Stimulated activated CD8-positive, alpha-beta memory T cell treated with anti-CD3 and anti-CD28 coated beads, Interleukin-4, amount 100 ng/mL, for 4 hours (primary cell): ENCODE measurements at regions not wholly inside any gene's neighbourhood (a gene's known extent, or its start where the extent isn't known, plus 50 kb on each side); places are given as distances from the start of the nearest gene placed in this dataset.
"Not testable (repeated sequence)": the region's sequence is repeated elsewhere in the genome, so short reads cannot be mapped to it uniquely, and the experiment has no call there.

Experiments
- DNase-seq, 2 donors: peaks; one replicate each; pipeline ENCODE4 v3.0.0-alpha.2; 2020; ENCODE audit warnings: low read depth in 2 of 2, low spot score in 1 of 2

- no peak for DNase-seq
Observed at GRCh38 chr4:57726154-57726553, 616.0 kb upstream of the IGFBP7 start.

GRCh38 chr4:57719456-57719855 is 609.3 kb upstream of the IGFBP7 start:
- no peak for DNase-seq

DNA sequence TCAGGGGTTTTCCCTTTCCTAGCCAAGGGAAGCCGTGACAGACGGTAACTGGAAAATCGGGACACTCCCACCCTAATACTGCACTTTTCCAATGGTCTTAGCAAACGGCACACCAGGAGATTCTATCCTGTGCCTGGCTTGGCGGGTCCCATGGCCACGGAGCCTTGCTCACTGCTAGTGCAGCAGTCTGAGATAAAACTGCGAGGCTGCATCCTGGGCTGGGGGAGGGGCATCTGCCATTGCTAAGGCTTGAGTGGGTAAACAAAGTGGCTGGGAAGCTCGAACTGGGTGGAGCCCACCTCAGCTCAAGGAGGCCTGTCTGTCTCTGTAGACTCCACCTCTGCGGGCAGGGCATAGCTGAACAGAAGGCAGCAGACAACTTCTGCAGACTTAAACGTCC is 604.1 kb upstream of the IGFBP7 start:
- DNase-seq = not testable (repeated sequence)

DNA sequence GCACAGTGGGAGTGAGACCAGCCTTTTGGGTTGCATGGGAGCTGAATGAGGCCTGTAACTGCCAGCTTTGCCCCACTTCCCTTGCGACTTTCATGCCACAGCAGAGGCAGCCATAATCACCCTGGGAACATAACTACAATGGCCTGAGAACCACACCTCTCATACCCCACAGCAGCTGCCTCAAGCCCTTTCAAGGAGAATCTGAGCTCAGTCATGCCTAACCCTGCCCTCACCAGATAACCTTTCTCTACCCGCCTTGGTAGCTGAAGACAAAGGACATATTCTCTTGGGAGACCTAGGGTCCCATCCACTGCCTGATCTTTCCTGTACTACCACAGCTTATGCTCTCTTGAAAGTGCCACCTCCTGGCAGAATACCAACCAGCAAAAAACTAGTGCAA is 599.9 kb upstream of the IGFBP7 start:
- no peak for DNase-seq

- no peak for DNase-seq
Observed at GRCh38 chr4:57691370-57691769, 581.2 kb upstream of the IGFBP7 start.

DNA sequence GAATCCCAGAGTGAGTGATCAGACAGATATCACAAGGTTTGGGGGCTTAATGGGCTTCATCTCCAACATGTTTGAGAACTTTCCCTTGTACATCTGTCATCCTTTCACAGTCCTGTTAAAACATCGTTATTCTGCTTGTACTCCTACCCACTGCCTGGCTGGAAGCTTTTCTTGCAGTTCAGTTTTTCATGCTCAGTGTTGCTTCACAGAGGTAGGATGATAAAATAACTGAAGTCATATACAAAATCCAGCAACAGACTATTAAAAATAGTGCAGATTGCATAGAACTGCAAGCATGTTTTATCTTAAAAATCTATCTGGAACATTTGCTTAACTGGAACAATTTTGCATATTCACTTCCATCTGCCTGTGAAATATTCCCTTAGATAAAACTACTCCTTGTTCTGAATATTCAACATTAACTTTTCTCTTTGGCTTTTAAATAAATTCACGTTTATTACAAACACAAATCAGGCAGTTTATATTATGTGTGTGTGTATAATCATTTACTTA is 579.6 kb upstream of the IGFBP7 start:
- DNase-seq = no peak

GRCh38 chr4:57682275-57682674 is 572.1 kb upstream of the IGFBP7 start:
- no peak for DNase-seq

- DNase-seq = no peak
Observed at GRCh38 chr4:57679969-57680368, 569.8 kb upstream of the IGFBP7 start.

DNA sequence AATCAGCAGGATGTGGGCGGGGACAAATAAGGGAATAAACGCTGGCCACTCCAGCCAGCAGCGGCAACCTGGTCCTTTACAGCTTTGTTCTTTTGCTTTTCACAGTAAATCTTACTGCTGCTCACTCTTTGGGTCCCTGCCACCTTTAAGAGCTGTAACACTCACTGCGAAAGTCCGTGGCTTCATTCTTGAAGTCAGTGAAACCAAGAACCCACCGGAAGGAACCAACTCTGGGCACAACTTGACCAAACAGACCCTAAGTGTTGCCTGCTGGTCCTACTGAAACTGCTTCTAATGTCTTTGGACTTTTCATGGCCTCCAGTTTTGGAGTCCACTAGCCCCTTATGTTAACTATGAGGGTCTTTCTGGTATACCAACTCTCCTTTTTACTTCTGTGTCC is 566.2 kb upstream of the IGFBP7 start:
- no peak for DNase-seq

DNA sequence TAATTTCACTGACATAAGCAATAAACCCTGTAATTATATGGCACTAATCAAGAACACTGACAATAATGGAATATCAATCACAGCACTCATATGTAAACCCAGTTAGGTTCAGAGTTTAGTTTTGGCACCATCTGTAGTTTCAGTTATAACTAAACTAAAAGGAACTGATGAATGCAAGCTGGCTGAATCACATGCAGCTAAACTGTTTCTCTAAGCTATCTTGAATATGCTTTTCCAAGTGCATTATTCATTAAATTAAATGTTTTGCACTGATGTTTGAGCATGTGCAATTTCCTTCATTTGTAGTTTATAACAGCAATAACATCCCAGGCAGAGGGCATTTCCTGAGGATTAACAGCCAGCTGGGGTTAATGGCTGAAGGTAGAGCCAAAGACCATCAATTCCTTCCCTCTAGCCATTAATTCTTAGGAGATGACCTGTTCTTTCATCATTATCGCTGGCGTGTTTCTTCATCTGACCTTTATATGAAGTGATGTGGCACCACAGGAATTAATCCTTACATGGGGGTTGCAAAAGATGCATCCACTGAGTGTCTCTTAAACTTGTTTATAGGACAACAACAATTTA is 562.8 kb upstream of the IGFBP7 start:
- no peak for DNase-seq

GRCh38 chr4:57668621-57669020 is 558.4 kb upstream of the IGFBP7 start:
- no peak for DNase-seq

- no peak for DNase-seq
Observed at GRCh38 chr4:57665806-57666205, 555.6 kb upstream of the IGFBP7 start.

- no peak for DNase-seq
Observed at GRCh38 chr4:57661517-57662090, 551.4 kb upstream of the IGFBP7 start.

DNA sequence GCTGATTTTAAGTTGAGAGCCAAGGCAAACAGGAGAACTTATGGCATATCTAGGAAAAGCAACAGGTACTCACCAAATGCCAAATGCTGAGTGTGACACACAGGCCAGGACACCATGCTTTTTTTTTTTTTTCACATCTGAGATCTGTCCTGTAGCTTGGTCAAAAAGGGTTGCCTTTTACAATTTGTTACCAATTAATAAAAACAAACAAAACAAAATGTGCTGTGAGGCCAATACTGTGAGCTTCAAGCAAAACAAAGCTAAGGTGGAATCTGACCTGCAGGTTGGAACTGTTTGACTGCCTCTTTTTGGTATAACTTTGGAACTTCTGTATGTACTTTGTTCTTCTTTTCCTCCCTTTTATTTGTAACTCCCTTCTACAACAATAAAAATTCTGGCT is 548.5 kb upstream of the IGFBP7 start:
- DNase-seq = no peak

GRCh38 chr4:57658188-57658587 is 548.0 kb upstream of the IGFBP7 start:
- DNase-seq = no peak

- no peak for DNase-seq
Observed at GRCh38 chr4:57655342-57655741, 545.2 kb upstream of the IGFBP7 start.

- no peak for DNase-seq
Observed at GRCh38 chr4:57652779-57653178, 542.6 kb upstream of the IGFBP7 start.

- no peak for DNase-seq
Observed at GRCh38 chr4:57640391-57641100, 530.4 kb upstream of the IGFBP7 start.

DNA sequence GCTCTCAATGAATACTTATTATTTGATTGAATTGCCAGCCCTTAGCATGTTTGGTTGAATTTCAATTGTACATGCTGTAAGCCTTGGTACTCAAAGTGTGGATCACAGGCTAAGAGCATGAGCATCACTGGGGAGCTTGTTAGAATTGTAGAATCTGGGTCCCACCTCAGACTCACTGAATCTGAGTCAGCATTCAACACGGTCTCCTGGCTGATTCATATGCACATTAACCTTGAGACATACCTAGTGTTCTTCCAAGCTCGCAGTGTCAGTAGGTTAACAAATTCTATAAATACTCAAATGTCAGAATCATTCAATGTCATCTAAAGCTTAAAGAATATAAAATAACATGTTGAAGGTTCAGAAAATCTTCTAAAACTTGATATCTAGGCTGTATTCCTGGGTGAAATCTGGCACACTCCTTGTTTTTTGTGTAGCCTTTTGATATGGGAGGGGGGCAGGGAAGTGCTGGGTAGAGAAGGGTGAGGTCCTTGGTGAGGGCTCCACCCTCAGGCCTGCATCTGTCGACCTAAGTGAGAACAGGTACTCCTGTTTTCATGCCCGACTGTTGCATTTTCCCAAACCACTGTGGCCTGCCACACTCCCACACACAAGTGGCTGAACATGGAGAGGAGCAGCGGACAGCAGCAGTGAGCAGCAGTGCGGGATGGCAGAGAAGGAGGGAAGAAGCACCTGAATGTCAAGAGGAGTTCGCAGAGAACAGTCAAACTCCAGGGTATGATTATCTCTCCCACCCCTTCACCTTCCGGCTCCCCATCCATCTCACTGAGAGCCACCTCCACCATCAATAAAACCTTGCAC is 529.6 kb upstream of the IGFBP7 start:
- DNase-seq = no peak

GRCh38 chr4:57635910-57636309 is 525.7 kb upstream of the IGFBP7 start:
- no peak for DNase-seq

DNA sequence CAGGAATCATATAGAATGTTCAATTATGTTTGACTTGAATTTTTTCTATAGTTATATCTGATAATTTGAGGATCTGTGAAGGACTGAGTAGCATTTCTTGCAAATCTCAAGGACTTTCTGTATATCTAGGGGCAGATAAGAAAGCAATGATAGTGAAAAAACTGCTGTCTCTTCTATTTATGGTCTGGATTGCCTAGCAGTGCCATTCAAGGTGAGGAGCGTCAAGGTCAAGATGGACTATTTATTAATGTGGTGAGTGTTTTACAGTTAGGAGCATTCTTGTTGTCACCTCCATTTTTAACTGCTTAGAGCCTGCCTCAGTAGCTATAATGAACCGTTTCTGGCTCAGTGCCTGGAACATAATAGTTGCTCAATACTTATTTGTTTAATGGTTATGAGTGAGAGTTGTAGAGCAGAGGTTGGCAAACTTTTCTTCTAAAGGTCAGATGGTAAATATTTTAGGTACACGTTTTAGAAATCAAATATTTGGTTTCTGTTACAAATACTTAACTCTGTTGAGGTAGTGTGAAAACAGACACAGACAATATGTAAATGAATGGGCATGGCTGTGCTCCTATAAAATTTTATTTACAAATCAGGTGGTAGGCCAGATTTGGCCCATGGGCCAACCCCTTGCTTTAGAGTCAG is 523.2 kb upstream of the IGFBP7 start:
- no peak for DNase-seq
